ENCODE measurements at regions not wholly inside any gene's neighbourhood (a gene's known extent, or its start where the extent isn't known, plus 50 kb on each side); places are given as distances from the start of the nearest gene placed in this dataset.
A peak's percentile ranks its signal among the peaks of the same experiment; 100 is the strongest.

DNA sequence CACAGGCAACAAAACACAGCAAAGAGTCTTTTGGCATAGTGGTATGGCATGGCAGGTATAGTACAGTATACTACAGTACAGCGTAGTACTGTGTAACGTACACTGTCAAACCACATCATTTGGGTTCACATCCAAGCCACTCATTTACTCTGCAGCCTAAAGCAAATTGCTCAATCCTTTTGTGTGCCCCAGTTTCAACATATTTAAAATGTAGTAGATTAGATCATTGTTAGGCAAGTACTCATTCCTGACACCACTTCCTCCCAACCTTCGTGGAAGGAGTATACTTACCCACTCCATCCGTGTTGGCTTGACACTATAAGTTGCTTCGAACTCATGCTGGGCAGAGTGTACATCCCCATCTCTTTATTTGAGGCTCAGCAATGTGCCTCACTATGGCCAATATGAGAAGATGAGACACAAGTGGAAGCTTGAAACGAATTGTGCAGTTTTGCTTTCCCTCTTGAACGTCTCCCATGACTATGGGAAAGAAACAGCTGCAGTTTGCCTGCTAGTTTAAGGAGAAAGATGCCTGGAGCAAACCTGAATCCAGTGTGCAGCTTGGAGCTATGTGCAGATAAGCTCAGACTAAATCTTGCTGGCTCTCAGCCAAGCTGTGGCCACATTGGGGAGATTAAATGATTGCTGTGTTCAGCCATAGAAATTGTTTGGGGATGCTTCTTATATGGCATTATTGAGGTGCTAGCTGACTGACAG, 85.7 kb upstream of the TBL1X start:
- Histone ChIP-seq H3K36me3 (no peaks in the 10 kb centered on the region), H3K27me3 (no peaks in the 10 kb centered on the region), H3K27ac (peak overlapping the region; percentile 68), H3K9me3 (no peaks in the 10 kb centered on the region), H3K4me1 (ENCODE audit: control insufficient read depth in 1 of 2, insufficient read depth in 1 of 2, low read depth in 1 of 2, low read length in 1 of 2) (peaks cover 36 to 46% of the 10 kb centered on the region in 2 experiments), H3K4me3 (ENCODE audit: low read depth in 1 of 2, low read length in 1 of 2) (peak overlapping the region in 1 of 2 experiments; percentile 1)
- TF ChIP-seq, protein P1, sequence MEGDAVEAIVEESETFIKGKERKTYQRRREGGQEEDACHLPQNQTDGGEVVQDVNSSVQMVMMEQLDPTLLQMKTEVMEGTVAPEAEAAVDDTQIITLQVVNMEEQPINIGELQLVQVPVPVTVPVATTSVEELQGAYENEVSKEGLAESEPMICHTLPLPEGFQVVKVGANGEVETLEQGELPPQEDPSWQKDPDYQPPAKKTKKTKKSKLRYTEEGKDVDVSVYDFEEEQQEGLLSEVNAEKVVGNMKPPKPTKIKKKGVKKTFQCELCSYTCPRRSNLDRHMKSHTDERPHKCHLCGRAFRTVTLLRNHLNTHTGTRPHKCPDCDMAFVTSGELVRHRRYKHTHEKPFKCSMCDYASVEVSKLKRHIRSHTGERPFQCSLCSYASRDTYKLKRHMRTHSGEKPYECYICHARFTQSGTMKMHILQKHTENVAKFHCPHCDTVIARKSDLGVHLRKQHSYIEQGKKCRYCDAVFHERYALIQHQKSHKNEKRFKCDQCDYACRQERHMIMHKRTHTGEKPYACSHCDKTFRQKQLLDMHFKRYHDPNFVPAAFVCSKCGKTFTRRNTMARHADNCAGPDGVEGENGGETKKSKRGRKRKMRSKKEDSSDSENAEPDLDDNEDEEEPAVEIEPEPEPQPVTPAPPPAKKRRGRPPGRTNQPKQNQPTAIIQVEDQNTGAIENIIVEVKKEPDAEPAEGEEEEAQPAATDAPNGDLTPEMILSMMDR (IDR thresholded peaks at IDR 0.05) = no peak

DNA sequence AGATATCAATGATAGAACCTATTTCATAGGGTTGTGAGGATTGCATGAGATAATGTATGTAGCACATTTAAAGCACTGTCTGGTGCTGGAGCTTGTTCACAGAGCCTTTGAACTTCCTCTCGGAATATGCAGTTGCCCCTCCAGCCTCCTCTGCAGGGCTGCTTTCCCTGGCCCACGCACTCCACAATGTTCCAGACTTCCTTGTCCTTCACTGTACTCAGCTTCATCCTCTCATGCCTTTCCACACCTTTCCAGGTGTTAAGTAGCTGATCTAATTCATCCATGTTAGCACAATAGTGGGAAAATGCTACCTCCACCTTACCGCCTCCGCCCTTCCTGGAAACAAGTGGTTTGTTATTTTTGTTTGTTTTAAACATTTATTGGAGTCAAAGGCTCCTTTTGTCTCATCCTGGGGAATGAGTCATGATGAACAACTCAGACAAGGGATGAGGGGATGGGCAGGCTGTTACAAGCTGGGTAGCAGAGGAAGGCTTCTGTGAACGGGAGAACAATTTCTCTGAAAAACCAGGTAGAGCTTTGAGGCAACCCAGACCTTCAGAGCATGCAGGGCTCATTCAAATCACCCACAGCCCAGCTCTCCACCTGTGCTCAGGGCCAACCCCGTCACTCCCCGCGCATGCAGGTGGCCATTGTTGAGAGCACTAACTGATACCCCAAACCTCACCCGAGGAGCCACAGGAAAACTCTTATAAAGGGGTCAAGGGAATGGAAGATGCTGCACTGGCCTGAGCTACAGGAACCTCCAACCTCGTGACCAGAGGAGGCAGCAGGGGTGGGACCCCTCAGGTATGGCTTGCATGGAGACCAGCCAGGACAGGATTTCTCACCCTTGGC, 84.9 kb upstream of the TBL1X start:
- H3K4me3 ChIP-seq (ENCODE audit: low read depth in 1 of 2, low read length in 1 of 2) = no peak overlapping the region
- H3K9me3 ChIP-seq = no peaks in the 10 kb centered on the region
- peaks cover 36 to 46% of the 10 kb centered on the region in 2 experiments for H3K4me1 ChIP-seq (ENCODE audit: control insufficient read depth in 1 of 2, insufficient read depth in 1 of 2, low read depth in 1 of 2, low read length in 1 of 2)
- TF ChIP-seq, protein P1 (IDR thresholded peaks at IDR 0.05) = no peak
- H3K36me3 ChIP-seq = no peaks in the 10 kb centered on the region
- no peaks in the 10 kb centered on the region for H3K27me3 ChIP-seq
- H3K27ac ChIP-seq = peak overlapping the region; percentile 68

DNA sequence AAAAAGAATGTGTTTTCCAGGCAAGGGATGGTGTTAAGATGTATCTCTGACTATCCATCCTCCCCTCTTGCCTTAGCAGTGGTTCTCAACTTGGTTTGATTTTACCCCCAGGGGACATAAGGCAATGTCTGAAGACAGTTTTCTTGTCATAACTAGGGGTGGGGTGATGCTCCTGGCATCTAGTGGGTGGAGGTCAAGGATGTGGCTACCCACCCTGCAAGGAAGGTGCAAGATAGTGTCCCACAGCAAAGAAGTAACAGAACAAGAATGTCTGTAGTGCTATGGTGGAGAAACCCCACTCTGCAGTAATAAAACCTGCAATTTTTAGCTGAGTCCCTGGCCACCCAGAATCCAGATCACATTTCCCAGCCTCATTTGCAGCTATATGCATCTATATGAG, 81.2 kb upstream of the TBL1X start:
- H3K36me3 ChIP-seq = no peaks in the 10 kb centered on the region
- TF ChIP-seq, protein P1 (IDR thresholded peaks at IDR 0.05) = no peak
- no peak overlapping the region for H3K27ac ChIP-seq
- H3K4me1 ChIP-seq (ENCODE audit: control insufficient read depth in 1 of 2, insufficient read depth in 1 of 2, low read depth in 1 of 2, low read length in 1 of 2) = peaks cover 9 to 14% of the 10 kb centered on the region in 2 experiments
- no peaks in the 10 kb centered on the region for H3K27me3 ChIP-seq
- no peaks in the 10 kb centered on the region for H3K9me3 ChIP-seq
- H3K4me3 ChIP-seq (ENCODE audit: low read depth in 1 of 2, low read length in 1 of 2) = no peak overlapping the region

DNA sequence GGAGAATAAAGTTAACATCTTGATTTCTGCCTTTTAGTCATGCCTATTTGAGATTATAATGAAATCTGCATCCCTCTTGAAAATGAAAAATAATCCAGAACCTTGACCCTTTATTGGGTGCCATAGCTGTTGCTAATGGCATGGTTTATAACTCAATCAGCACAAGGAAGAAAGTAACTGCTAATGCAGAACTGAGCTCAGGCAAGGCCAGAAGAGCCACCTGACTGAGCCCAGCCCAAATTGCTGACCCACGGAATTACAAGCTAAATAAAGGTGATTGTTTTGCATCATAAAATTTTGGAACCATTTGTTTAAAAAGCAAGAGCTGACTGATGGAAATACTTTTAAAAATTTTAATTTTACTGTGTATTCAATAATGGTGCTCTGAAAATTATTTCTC, 76.4 kb upstream of the TBL1X start:
- no peak overlapping the region for H3K27ac ChIP-seq

DNA sequence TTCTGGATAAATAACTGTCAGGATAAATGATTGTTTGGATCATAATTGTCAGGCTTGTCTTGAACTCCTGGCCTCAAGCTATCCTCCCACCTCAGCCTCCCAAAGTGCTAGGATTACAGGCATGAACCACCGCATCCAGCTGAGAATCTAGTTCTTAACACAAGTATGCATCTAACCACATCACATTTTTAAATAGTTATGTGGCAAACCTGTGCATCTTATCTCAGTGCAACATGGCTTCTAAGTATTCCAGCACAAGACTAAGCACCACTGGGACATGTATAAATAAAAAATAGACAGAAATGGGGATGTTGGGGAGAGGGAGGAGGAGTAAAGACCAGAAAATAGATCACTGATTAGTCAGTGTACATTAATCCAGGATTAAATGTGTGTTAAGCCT, 74.7 kb upstream of the TBL1X start:
- TF ChIP-seq, protein P1 (IDR thresholded peaks at IDR 0.05) = no peak
- no peaks in the 10 kb centered on the region for H3K27me3 ChIP-seq
- H3K4me1 ChIP-seq (ENCODE audit: control insufficient read depth in 1 of 2, insufficient read depth in 1 of 2, low read depth in 1 of 2, low read length in 1 of 2) = peaks cover 30 to 35% of the 10 kb centered on the region in 2 experiments
- H3K9me3 ChIP-seq = no peaks in the 10 kb centered on the region
- no peaks in the 10 kb centered on the region for H3K36me3 ChIP-seq
- H3K4me3 ChIP-seq (ENCODE audit: low read depth in 1 of 2, low read length in 1 of 2) = no peak overlapping the region
- no peak overlapping the region for H3K27ac ChIP-seq

More for the DNA sequence above, 76.4 kb upstream of the TBL1X start:
- H3K36me3 ChIP-seq = no peaks in the 10 kb centered on the region
- no peaks in the 10 kb centered on the region for H3K27me3 ChIP-seq
- TF ChIP-seq, protein P1 (IDR thresholded peaks at IDR 0.05) = no peak
- no peaks in the 10 kb centered on the region for H3K9me3 ChIP-seq
- H3K4me3 ChIP-seq (ENCODE audit: low read depth in 1 of 2, low read length in 1 of 2) = no peak overlapping the region
- H3K4me1 ChIP-seq (ENCODE audit: control insufficient read depth in 1 of 2, insufficient read depth in 1 of 2, low read depth in 1 of 2, low read length in 1 of 2) = peaks cover 15 to 24% of the 10 kb centered on the region in 2 experiments

Data from neutrophil (primary cell).